GM23248 (cell line): ENCODE measurements at regions not wholly inside any gene's neighbourhood (a gene's known extent, or its start where the extent isn't known, plus 50 kb on each side); places are given as distances from the start of the nearest gene placed in this dataset.

Experiments
- EZH2 ChIP-seq: fragments of 200-600 bp; sonication (generic); IDR thresholded peaks from 2 replicates; pipeline ENCODE4 v1.6.1; 2018; ENCODE audit warnings: antibody characterized with exemption, mild to moderate bottlenecking; ENCODE audit not compliant: insufficient read depth, poor library complexity, severe bottlenecking
- EZH2phosphoT487 ChIP-seq: fragments of 200-600 bp; sonication (generic); IDR thresholded peaks from 2 replicates; pipeline ENCODE4 v1.6.1; 2018; ENCODE audit warnings: antibody characterized with exemption, moderate library complexity, mild to moderate bottlenecking, low read depth; ENCODE audit not compliant: insufficient read depth

DNA sequence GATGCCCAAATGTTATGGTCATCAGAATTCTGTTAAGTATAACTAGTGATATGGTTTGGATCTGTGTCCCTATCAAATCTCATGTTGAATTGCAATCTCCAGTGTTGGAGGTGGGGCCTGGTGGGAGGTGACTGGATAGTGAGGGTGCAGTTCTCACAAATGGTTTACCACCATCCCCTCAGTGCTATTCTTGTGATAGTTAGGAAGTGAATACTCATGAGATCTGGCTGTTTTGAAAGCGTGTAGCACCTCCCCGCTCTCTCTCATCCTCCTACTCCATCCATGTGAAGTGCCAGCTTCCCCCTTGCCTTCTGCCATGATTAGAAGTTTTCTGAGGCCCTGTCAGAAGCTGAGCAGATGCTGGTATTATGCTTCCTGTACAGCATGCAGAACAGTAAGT, 359.5 kb downstream of the TMEM167A start:
- no peak for TF ChIP-seq EZH2phosphoT487
- TF ChIP-seq EZH2: no peak
